GM12878 (cell line): ENCODE measurements at regions not wholly inside any gene's neighbourhood (a gene's known extent, or its start where the extent isn't known, plus 50 kb on each side); places are given as distances from the start of the nearest gene placed in this dataset.

Experiments used
- ATAC-seq: fragments of 200-7000 bp; cut with Tn5 transposase; 3 replicates; pipeline ENCODE4 v1.9.1; 2020; ENCODE audit warnings: mild to moderate bottlenecking, moderate library complexity
- BruUV-seq: library from RNA; stranded (reverse); fragments of 400-500 nt; replicated peaks from 2 replicates; lab custom pipeline; 2021; lab: Mats Ljungman, UMichigan
- CTCF ChIA-PET: fragments of 300-600 bp; sonication (Branson Sonifier 250); formaldehyde crosslinking; extraction: SDS; loops from one replicate; lab custom pipeline; 2021; ENCODE audit warnings: inconsistent platforms; lab: Yijun Ruan, JAX
- POLR2A ChIA-PET: fragments of 350-600 bp; formaldehyde crosslinking; extraction: SDS; loops from one replicate; lab custom pipeline; 2021; ENCODE audit warnings: inconsistent platforms; lab: Charles Lee
- RAD21 ChIA-PET: fragments of 300-600 bp; sonication (Branson Sonifier 250); formaldehyde crosslinking; loops from one replicate; lab custom pipeline; 2023; ENCODE audit warnings: antibody characterized with exemption; ENCODE audit not compliant: unreplicated experiment; lab: Charles Lee
- SMC1A ChIA-PET: fragments of 300-600 bp; sonication (Branson Sonifier 250); formaldehyde crosslinking; loops from one replicate; lab custom pipeline; 2023; ENCODE audit not compliant: unreplicated experiment, uncharacterized antibody; lab: Charles Lee
- DNase-seq: peaks from one replicate; pipeline ENCODE4 v3.0.0-alpha.2; 2011; ENCODE audit warnings: low read depth, low spot score
- FAIRE-seq: peaks from 3 replicates; lab custom pipeline; 2011; peaks lifted over from hg19 to GRCh38; lab: Jason Lieb, UNC
- H2AFZ ChIP-seq: 2 replicates; pipeline ENCODE4 v1.6.0; 2011; ENCODE audit warnings: low read depth, low read length, control low read depth; ENCODE audit not compliant: control insufficient read depth
- H3K27ac ChIP-seq: 2 replicates; pipeline ENCODE4 v1.5.1; 2011; ENCODE audit warnings: control low read depth; ENCODE audit not compliant: control insufficient read depth, insufficient read depth
- H3K27me3 ChIP-seq, 2 experiments: replicated peaks in 1 of 2; 2 replicates each; pipeline versions ENCODE4 v1.6.0 to v1.6.1; 2011; ENCODE audit warnings: low read length in 1 of 2; ENCODE audit not compliant: control insufficient read depth in 2 of 2, insufficient read depth in 2 of 2
- H3K36me3 ChIP-seq, 2 experiments: 2 replicates each; pipeline ENCODE4 v1.5.1; 2011; ENCODE audit warnings: low read length in 1 of 2; ENCODE audit not compliant: control insufficient read depth in 2 of 2, insufficient read depth in 2 of 2
- H3K4me1 ChIP-seq: 2 replicates; pipeline ENCODE4 v1.6.1; 2011; ENCODE audit warnings: mild to moderate bottlenecking, low read length, moderate library complexity, mixed read lengths; ENCODE audit not compliant: control insufficient read depth, insufficient read depth
- H3K4me2 ChIP-seq: 2 replicates; pipeline ENCODE4 v1.6.0; 2011; ENCODE audit warnings: control low read depth; ENCODE audit not compliant: control insufficient read depth, insufficient read depth
- H3K4me3 ChIP-seq: fragments of 200-600 bp; sonication (generic); 2 replicates; pipeline ENCODE4 v1.5.1; 2016
- H3K79me2 ChIP-seq: 2 replicates; pipeline ENCODE4 v1.6.0; 2011; ENCODE audit warnings: low read length; ENCODE audit not compliant: control insufficient read depth, insufficient read depth
- H3K9ac ChIP-seq: 2 replicates; pipeline ENCODE4 v1.8.0; 2011; ENCODE audit warnings: low read length, control low read depth, mixed read lengths; ENCODE audit not compliant: control insufficient read depth, insufficient read depth
- H3K9me3 ChIP-seq: replicated peaks from 3 replicates; pipeline ENCODE4 v1.5.1; 2011; ENCODE audit warnings: mild to moderate bottlenecking, low read length; ENCODE audit not compliant: control insufficient read depth, insufficient read depth
- H4K20me1 ChIP-seq: 2 replicates; pipeline ENCODE4 v1.6.0; 2011; ENCODE audit not compliant: control insufficient read depth, insufficient read depth
- ASH2L ChIP-seq: fragments of 300-600, 200-600 bp; sonication (generic); IDR thresholded peaks from 2 replicates; pipeline ENCODE4 v1.6.1; 2017; ENCODE audit warnings: low read depth, mild to moderate bottlenecking, borderline replicate concordance
- ATF7 ChIP-seq: fragments of 450-650 bp; IDR thresholded peaks from 2 replicates; pipeline ENCODE4 v1.6.1; 2016; ENCODE audit warnings: low read depth, mild to moderate bottlenecking
- CBX3 ChIP-seq: fragments of 200-600 bp; sonication (generic); IDR thresholded peaks from 2 replicates; pipeline ENCODE4 v1.6.1; 2016; ENCODE audit warnings: low read depth, borderline replicate concordance
- CBX5 ChIP-seq: sonication (generic); IDR thresholded peaks from 2 replicates; pipeline ENCODE4 v1.6.1; 2016; ENCODE audit warnings: low read depth, moderate library complexity, mild to moderate bottlenecking, inconsistent platforms
- IKZF1 ChIP-seq: fragments of 450-650 bp; conservative IDR thresholded peaks from 2 replicates; pipeline ENCODE4 v1.6.1; 2017; ENCODE audit warnings: antibody characterized with exemption, mild to moderate bottlenecking
- IRF4 ChIP-seq: IDR thresholded peaks from 2 replicates; pipeline ENCODE4 v1.6.1; 2011; ENCODE audit warnings: low read depth, low read length
- KLF5 ChIP-seq: fragments of 450-650 bp; IDR thresholded peaks from 2 replicates; pipeline ENCODE4 v1.6.1; 2014; ENCODE audit warnings: mild to moderate bottlenecking; ENCODE audit not compliant: partially characterized antibody
- MEF2B ChIP-seq: fragments of 450-650 bp; IDR thresholded peaks from 2 replicates; pipeline ENCODE4 v1.6.1; 2018; ENCODE audit warnings: mild to moderate bottlenecking, moderate library complexity; ENCODE audit not compliant: partially characterized antibody, poor library complexity, severe bottlenecking
- NFXL1 ChIP-seq: fragments of 450-650 bp; IDR thresholded peaks from 2 replicates; pipeline ENCODE4 v1.6.1; 2017; ENCODE audit warnings: antibody characterized with exemption, mild to moderate bottlenecking, borderline replicate concordance
- POLR2A ChIP-seq: IDR thresholded peaks from 2 replicates; pipeline ENCODE4 v1.6.1; 2011; ENCODE audit warnings: low read depth, mild to moderate bottlenecking, low read length
- SMC3 ChIP-seq: IDR thresholded peaks from 2 replicates; pipeline ENCODE4 v1.6.1; 2011; ENCODE audit warnings: low read length, improper control_type of control experiment, borderline replicate concordance
- SREBF2 ChIP-seq: IDR thresholded peaks from 2 replicates; pipeline ENCODE4 v1.6.1; 2012; ENCODE audit warnings: mild to moderate bottlenecking, low read length
- TBL1XR1 ChIP-seq: IDR thresholded peaks from 2 replicates; pipeline ENCODE4 v1.6.1; 2012; ENCODE audit warnings: low read depth, low read length, improper control_type of control experiment
- ZBTB33 ChIP-seq: fragments of 450-650 bp; IDR thresholded peaks from 2 replicates; pipeline ENCODE4 v1.6.1; 2017; ENCODE audit warnings: mild to moderate bottlenecking
- ZNF207 ChIP-seq: fragments of 450-650 bp; IDR thresholded peaks from 2 replicates; pipeline ENCODE4 v1.6.1; 2014; ENCODE audit warnings: antibody characterized with exemption, mild to moderate bottlenecking, borderline replicate concordance
- ZNF622 ChIP-seq: fragments of 450-650 bp; IDR thresholded peaks from 2 replicates; pipeline ENCODE4 v1.6.1; 2017; ENCODE audit warnings: mild to moderate bottlenecking, inconsistent platforms
- ZSCAN29 ChIP-seq: fragments of 450-650 bp; IDR thresholded peaks from 2 replicates; pipeline ENCODE4 v1.6.1; 2017; ENCODE audit warnings: mild to moderate bottlenecking, moderate library complexity
- ZZZ3 ChIP-seq: IDR thresholded peaks from 2 replicates; pipeline ENCODE4 v1.6.1; 2011; ENCODE audit warnings: low read depth; ENCODE audit not compliant: control insufficient read depth, insufficient read length
- WGBS: methylation state at CpG from one replicate; pipeline ENCODE4 v1.1.6; 2016; ENCODE audit warnings: low lambda C conversion rate; ENCODE audit not compliant: insufficient replicate concordance, insufficient coverage; ENCODE audit errors: missing lambda C conversion rate; 5-methylcytosine and 5-hydroxymethylcytosine counted together
- in situ Hi-C: fragments of 300-500 bp; cut with MboI; formaldehyde crosslinking; loops from 9 replicates; pipeline ENCODE4 v1.14.3; 2018; ENCODE audit warnings: mixed read lengths
- intact Hi-C: fragments of 100-400 bp; cut with micrococcal nuclease; formaldehyde crosslinking; loops from one replicate; pipeline ENCODE4 v1.14.2; 2022; ENCODE audit not compliant: unreplicated experiment
- TF ChIP-seq, protein P1 (sequence below): IDR thresholded peaks from 2 replicates; pipeline ENCODE4 v1.6.1; 2011; ENCODE audit warnings: mild to moderate bottlenecking, low read depth, low read length, moderate library complexity; ENCODE audit not compliant: insufficient replicate concordance

- no peak for TF ChIP-seq SMC3
- TF ChIP-seq, all 136 proteins: peak for 0
Measured at GRCh38 chr6:74311431-74311830, 615.4 kb downstream of the CD109 start (continued).

GRCh38 chr6:74289884-74290283 is 593.9 kb downstream of the CD109 start:
- ChIA-PET RAD21 (no interaction called here), POLR2A (no interaction called here), SMC1A (no interaction called here), CTCF (no interaction called here)
- no peak overlapping the region for H2AFZ ChIP-seq
- 19% methylated on average over 3 of the region's 3 CpGs for WGBS
- H3K4me1 ChIP-seq = no peaks in the 10 kb centered on the region
- no peak overlapping the region for H3K27ac ChIP-seq
- H3K4me3 ChIP-seq = no peak overlapping the region
- in situ Hi-C loops = no loop called here
- no peak overlapping the region for H3K9ac ChIP-seq
- no peak for DNase-seq
- no peaks in the 10 kb centered on the region for H3K27me3 ChIP-seq
- no peak overlapping the region for H3K4me2 ChIP-seq
- intact Hi-C loops = no loop called here
- no peak for FAIRE-seq
- H3K79me2 ChIP-seq = no peaks in the 10 kb centered on the region
- H3K36me3 ChIP-seq = no peaks in the 10 kb centered on the region
- no peaks in the 10 kb centered on the region for H3K9me3 ChIP-seq
- ATAC-seq = no peak
- TF ChIP-seq, protein P1, sequence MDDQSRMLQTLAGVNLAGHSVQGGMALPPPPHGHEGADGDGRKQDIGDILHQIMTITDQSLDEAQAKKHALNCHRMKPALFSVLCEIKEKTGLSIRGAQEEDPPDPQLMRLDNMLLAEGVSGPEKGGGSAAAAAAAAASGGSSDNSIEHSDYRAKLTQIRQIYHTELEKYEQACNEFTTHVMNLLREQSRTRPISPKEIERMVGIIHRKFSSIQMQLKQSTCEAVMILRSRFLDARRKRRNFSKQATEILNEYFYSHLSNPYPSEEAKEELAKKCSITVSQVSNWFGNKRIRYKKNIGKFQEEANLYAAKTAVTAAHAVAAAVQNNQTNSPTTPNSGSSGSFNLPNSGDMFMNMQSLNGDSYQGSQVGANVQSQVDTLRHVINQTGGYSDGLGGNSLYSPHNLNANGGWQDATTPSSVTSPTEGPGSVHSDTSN = no peak
- TF ChIP-seq ZNF622 (no peak), TBL1XR1 (no peak), CBX5 (no peak), IRF4 (no peak), ZZZ3 (no peak), POLR2A (no peak), NFXL1 (no peak), ZBTB33 (no peak), ATF7 (no peak), IKZF1 (no peak), SREBF2 (no peak), CBX3 (no peak), ZNF207 (no peak), MEF2B (no peak), ASH2L (no peak), KLF5 (no peak), ZSCAN29 (no peak)
- no peaks in the 10 kb centered on the region for H4K20me1 ChIP-seq
- no TSS peak for BruUV-seq
